NCI-H226 (cell line): ENCODE measurements at regions not wholly inside any gene's neighbourhood (a gene's known extent, or its start where the extent isn't known, plus 50 kb on each side); places are given as distances from the start of the nearest gene placed in this dataset.
A peak's percentile ranks its signal among the peaks of the same experiment; 100 is the strongest.

Experiments used
- DNase-seq: peaks from one replicate; pipeline ENCODE4 v3.0.0-alpha.2; 2015

DNA sequence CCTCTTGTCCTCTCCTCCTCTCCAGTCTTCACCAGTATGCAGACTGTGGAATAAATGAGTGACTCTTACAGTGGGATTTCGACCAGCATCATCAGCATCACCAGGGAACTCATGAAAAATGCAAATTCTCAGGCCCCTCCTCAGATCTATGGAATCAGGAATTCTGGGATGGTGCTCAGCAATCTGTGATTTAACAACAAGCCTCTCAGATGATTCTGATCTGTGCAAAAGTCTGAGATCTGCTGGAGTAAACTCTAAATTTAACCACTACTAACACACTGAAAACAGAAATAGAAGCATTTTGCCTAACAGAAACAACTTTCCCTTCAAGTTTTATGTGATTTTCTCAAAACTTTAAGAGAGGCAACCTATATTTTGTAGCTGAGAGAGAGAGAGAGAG is 124.8 kb upstream of the FAM3C start:
- no peak for DNase-seq

DNA sequence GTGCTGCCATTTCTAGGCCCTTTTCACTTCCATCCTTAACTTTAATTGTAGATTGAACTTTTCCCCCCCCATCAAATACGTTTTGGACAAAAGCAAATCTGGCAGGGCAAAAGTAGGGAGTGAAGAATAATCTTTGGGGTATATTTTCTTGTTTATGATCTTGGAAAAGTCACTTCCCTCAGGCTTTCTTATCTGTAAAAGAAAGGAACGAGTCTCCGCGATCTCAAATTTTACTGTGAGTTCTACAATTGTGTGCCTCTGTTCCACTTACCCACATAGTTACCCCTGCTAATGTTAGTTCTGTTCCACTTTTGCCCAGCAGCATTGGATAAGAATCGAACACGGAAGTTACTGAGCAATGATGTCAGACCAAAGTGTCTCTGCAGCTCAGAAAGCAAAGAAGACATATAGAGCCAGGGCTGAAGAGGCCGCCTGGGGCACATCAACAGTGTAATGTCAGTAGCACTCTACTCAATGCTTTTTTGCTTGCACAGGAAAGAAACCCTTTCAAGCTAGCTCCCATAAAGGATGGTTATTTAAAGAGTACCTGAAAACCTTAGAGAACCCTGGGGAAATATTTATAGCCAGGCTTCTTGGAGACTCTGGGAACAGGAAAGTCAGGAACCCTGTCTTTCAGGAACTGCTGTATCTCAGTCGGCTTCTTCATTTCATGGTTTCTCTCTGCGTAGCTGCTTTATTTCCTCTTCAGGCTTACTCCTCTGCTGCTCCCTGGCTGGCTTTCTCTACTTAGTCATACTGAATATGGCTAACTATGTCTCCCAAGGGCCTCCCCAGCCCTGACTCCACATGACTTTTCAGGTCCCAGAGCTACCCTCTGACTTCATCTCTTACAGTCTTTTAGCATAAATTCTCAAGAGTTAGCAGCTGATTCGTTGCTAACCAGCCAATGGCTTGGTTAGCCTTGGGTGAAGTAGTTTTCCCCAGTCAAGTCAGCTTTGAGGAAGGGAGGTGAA is 123.7 kb upstream of the FAM3C start:
- no peak for DNase-seq

GRCh38 chr7:121517591-121517990 is 121.5 kb upstream of the FAM3C start:
- DNase-seq = no peak

DNA sequence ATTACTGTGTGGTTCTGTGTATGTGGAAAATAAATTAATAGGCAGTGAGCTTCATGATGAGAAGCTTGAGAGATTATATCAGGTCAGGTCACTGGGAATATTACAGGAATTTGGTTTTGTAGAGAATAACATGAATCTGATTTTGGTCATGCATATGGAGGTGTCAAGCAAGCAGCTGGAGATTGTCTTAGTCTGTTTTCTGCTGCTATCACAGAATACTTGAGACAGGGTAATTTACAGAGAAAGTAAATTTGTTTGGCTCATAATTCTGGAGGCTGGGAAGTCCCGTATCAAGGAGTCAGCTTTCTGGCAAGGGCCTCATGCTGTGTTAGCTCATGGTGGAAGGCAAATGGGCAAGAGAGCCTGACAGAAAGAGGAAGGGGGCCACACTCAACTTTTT is 120.7 kb upstream of the FAM3C start:
- no peak for DNase-seq

DNA sequence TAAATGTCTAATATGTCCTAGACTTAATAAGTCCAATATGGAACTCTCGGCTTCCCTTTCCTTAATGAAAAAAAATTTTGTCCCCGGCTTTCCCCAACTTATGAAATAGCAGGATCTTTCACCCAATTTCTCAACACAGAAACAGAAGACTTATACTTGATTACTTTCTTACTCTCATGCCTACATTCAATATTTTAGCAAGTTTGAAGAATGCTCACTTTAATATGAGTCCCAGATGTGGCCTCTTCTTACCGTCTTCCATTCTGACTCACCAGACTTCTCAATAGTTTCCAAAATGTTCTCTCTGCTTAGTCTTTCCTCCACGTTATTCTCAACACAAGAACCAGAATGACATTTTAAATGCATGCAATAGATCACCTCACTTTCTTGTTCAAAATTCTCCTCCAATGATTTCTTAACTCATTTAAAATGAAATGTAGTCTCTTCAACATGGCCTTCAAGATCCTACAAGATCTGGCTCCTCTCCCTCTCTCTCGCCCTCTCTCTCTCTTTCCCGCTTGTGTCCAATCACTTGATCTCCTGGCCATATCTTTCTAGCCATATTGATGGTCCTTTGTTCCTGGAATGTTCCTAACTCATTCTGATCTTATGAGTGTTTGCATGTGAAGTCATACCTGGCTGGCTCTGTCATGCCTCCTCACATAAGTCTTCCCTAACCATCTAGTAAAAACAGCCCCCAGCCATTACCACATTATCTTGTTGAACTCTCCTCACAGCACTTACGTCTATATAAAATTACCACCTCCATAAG is 119.7 kb upstream of the FAM3C start:
- no peak for DNase-seq

DNA sequence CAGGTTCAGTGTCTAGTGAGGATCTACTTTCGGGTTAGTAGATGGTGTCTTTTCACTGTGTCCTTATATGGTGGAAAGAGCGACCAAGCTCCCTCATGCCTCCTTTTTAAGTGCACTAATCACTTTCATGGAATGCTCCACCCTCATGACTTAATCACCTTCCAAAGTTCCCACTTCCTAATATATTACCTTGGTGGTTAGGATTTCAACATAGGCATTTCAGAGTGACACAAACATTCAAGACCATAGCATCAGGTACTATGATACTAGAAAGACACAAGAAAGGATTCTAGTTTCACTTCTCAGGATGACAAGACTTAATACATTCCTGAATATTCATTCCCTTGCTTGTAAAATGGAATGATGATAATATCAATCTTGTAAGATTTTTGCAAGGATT is 119.1 kb upstream of the FAM3C start:
- DNase-seq = no peak

DNA sequence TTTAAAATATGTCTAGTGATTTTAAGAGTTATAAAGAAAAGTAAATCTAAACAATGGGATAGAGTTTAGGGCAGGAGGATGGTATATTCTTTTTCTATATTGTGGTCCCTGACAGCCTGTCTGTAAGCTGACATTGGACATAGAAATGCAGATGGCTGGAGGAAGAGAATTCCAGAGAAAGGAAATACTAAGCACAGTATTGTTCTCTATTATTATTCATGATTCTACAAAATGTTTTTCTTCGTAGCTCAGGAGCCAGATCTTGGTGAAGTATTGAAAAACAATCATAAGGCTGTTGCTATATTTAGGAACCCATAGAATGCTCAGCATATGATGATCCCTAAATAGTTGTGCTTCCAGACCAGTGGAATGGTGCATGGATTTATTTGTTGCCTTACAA is 117.0 kb upstream of the FAM3C start:
- DNase-seq = no peak

DNA sequence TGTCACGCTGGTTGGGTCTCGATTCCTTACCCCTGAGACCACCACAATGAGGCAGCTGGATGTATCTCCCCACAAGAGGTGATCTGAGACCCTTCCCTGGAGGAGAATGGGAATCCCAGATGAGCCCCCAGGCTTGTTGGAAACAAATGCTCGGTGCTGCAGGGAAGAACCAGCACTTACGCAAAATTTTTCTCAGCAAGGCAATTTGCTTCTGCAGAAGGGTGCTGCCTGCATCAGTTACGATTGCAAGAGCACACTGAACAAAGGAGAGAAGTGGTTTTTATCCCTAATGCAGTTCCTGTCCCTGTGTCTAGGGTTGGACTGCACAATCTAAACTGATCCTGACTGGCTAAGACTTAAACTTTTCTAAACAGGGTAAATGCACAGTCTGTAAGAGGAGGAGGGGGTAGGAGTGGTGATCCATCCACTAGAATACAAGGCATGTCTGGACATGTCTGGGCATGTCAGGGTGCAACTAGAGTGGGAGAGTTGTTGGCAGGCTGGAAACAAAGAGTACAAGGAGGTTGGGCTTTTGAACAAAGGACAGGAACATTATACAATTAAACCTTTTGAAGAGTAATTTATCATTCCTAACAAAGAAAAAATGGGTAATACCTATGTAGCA is 114.9 kb upstream of the FAM3C start:
- no peak for DNase-seq

- DNase-seq = no peak
Observed at GRCh38 chr7:121510302-121510701, 114.2 kb upstream of the FAM3C start.

- DNase-seq = no peak
Observed at GRCh38 chr7:121505540-121506182, 109.6 kb upstream of the FAM3C start.

DNA sequence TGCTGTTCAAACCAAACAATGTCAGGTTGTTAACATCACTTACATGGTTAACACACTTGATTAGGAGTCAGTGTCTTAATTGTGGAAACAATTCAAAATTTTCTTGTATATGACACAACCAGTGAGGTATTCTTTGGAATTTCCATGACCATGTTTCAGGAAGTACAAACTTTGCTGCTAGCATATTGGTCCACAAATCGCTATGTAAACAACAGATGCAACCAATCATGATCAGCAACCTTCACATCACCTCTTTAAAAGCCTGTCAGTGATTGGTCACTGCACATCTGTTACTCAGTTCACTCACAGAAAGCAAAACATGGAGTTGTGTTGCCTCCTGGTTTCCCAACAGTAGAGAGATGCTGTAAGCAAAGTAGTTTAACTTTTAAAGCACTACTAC is 108.9 kb upstream of the FAM3C start:
- peak; percentile 58 for DNase-seq

DNA sequence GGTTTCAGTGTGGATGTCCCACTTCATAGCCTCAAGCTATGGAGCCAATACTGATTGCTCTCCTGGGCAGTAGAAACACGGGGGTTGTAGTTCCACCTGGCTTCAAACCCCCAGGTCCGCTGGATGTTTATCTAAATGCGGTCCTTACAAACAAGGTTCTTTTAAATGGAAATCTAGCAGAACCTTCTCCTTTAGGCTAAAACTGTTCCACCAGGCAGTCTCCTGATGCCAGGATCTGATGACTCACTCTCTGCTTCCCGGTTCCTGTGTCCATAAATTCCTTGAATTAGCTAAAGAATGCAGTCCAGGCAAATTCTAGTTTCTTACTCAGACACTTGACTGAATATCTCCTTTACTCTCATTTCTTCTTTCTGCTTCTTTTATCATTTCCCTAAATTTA is 108.4 kb upstream of the FAM3C start:
- peak; percentile 84 for DNase-seq

- DNase-seq = no peak
Observed at GRCh38 chr7:121503730-121504129, 107.6 kb upstream of the FAM3C start.

DNA sequence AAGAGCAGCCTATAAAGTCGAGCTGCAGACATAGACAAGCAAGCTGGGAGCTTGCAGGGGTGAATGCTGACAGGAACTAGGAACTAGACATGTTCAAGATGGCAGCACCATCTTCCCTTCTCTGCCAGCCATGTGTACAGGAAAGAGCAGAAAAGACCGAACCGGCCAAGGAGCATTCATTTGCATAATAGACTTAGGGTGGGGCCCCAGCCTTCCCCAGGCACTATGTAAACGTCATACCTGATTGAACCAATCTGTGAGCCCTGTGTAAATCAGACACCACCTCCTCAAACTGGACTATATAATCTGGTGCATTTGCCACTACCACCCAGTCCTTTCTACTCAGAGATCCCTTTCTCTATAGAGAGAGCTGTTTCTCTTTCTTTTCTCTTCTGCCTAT is 106.9 kb upstream of the FAM3C start:
- DNase-seq = no peak

GRCh38 chr7:121501566-121501965 is 105.5 kb upstream of the FAM3C start:
- no peak for DNase-seq

DNA sequence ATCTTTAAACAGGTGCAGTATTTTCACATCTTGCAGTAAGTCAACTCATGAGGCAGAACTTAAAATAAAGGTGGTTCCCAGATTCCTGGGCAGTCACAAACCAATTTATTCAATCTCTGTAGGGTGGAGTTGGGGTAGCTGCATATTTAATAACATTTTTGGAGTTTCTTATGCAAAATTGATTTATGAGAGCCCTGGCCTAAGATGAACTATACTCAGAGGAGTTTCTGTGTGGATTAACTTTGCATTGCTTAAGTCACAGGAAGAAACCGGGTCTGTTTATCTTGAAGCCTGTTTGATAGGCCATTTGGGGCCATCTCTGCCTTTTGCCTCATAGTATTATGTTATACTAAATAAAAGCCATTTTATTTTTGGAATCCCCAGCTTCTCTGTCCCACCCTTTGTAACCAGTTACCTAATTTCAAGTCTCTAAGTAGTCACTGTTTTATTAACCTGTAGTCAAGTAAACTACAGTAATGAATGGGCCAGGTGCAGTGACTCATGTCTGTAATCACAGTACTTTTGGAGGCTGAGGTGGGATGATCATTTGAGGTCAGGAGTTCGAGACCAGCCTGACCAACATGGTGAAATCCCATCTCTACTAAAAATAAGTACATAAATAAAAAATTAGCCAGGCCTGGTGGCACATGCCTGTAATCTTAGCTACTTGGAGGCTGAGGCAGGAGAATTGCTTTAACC is 104.4 kb upstream of the FAM3C start:
- DNase-seq = peak; percentile 7

DNA sequence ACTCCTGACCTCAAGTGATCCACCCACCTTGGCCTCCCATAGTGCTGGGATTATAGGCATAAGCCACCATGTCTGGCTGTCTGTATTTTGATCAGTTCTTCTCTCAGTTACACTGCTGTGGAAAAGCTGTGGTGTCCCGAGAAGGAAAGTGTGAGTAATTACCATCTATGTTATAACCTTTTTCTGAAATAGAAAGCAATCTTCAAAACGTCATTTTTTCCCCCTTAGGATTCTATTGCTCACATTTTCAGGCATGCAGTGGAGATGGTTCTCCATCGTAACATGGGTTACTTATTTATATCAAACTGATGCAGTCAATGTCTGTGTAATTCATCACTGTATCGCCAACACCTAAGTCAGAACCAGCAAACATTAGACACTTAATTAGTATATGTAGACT is 103.5 kb upstream of the FAM3C start:
- no peak for DNase-seq

DNA sequence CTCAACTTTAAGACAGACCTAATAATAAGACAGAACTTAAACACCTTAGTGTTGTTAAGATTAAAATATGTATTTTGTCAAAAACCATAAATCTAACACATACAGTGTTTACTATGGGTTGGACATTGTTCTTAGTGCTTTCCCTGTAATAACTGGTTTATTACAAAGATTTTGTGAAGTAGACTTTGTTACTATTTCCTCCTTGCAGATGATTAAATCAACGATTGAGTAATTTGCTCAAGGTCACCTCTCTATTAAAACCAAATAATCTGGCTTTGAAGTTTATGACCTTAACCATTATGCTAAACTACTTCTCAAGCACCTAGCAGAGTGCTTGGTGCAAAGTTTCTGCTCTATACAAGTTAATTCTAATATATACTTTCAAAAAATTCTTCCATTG is 102.7 kb upstream of the FAM3C start:
- no peak for DNase-seq

GRCh38 chr7:121497545-121497944 is 101.4 kb upstream of the FAM3C start:
- peak; percentile 27 for DNase-seq

- no peak for DNase-seq
Observed at GRCh38 chr7:121494516-121494915, 98.4 kb upstream of the FAM3C start.

- no peak for DNase-seq
Observed at GRCh38 chr7:121493553-121493952, 97.4 kb upstream of the FAM3C start.

- no peak for DNase-seq
Observed at GRCh38 chr7:121490309-121490708, 94.2 kb upstream of the FAM3C start.

DNA sequence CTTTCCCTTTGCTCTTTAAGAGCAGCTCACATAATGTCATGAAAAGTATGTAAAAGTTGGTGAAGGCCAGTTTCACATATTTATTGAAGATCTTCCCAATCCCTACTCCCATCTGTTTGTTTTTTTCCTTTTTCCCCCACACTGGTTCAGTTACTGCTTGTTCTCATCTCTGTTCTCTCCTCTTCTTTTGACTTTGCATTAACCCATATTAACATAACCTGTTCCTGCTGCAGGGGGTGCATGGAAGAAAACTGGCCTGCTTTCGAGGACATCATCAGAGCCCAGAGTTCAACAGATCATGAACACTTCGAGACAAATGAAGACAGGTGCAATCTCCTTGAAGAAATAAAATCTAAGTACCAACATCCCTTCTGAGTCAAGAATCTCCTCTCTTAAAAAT is 93.3 kb upstream of the FAM3C start:
- no peak for DNase-seq
